Gastrocnemius medialis (tissue), 4 donors: ENCODE measurements at regions not wholly inside any gene's neighbourhood (a gene's known extent, or its start where the extent isn't known, plus 50 kb on each side); places are given as distances from the start of the nearest gene placed in this dataset.

Experiments used
- POLR2A ChIP-seq, 2 donors: fragments of 450-650 bp; IDR thresholded peaks; one replicate each; pipeline ENCODE4 v1.6.1; 2017; ENCODE audit warnings: antibody characterized with exemption in 2 of 2, mild to moderate bottlenecking in 2 of 2, moderate library complexity in 2 of 2
- TF ChIP-seq, protein P1 (sequence below), 5 experiments: fragments of 450-650 bp in 3 of 5; fragments of 200-600 bp in 2 of 5; sonication (generic) in 2 of 5; IDR thresholded peaks in 4 of 5; conservative IDR thresholded peaks in 1 of 5; 1 replicate in 4 of 5; 2 replicates in 1 of 5; pipeline ENCODE4 v1.5.1; 2016 to 2019; ENCODE audit warnings: antibody characterized with exemption in 5 of 5, mild to moderate bottlenecking in 3 of 5, moderate library complexity in 3 of 5

DNA sequence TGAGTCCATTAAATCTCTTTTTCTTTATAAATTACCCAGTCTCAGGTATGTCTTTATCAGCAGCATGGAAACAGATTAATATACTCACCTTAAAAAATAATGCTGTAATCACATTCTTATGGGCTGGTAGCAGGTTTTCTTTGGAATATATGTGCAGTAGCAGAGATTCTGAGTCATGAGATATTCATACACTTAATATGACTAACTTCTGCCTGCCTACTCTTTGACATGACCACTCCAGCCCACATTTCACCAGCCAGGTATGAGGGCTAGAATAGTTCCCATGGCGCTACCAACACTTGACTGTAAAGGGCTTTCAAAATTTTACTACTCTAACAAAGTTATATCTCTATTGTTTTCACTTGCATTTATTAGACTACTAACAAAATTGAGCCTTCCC is 74.1 kb upstream of the GHR start:
- TF ChIP-seq POLR2A (IDR thresholded peaks at IDR 0.05): no peak
- TF ChIP-seq, protein P1, sequence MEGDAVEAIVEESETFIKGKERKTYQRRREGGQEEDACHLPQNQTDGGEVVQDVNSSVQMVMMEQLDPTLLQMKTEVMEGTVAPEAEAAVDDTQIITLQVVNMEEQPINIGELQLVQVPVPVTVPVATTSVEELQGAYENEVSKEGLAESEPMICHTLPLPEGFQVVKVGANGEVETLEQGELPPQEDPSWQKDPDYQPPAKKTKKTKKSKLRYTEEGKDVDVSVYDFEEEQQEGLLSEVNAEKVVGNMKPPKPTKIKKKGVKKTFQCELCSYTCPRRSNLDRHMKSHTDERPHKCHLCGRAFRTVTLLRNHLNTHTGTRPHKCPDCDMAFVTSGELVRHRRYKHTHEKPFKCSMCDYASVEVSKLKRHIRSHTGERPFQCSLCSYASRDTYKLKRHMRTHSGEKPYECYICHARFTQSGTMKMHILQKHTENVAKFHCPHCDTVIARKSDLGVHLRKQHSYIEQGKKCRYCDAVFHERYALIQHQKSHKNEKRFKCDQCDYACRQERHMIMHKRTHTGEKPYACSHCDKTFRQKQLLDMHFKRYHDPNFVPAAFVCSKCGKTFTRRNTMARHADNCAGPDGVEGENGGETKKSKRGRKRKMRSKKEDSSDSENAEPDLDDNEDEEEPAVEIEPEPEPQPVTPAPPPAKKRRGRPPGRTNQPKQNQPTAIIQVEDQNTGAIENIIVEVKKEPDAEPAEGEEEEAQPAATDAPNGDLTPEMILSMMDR (IDR thresholded peaks at IDR 0.05 in 4 of 5, conservative IDR thresholded peaks at IDR 0.05 in 1 of 5): no peak
